Epithelial cell of proximal tubule (primary cell): ENCODE measurements at regions not wholly inside any gene's neighbourhood (a gene's known extent, or its start where the extent isn't known, plus 50 kb on each side); places are given as distances from the start of the nearest gene placed in this dataset.

ENCODE experiments used
- DNase-seq: peaks from one replicate; pipeline ENCODE4 v3.0.0-alpha.2; 2011; ENCODE audit warnings: low read depth
- H3K4me3 ChIP-seq: 2 replicates; pipeline ENCODE4 v1.5.1; 2011; ENCODE audit warnings: low read depth, mild to moderate bottlenecking, low read length
- TF ChIP-seq, protein P1 (sequence below): conservative IDR thresholded peaks from 2 replicates; pipeline ENCODE4 v1.5.1; 2012; ENCODE audit warnings: low read depth, mild to moderate bottlenecking, low read length

DNA sequence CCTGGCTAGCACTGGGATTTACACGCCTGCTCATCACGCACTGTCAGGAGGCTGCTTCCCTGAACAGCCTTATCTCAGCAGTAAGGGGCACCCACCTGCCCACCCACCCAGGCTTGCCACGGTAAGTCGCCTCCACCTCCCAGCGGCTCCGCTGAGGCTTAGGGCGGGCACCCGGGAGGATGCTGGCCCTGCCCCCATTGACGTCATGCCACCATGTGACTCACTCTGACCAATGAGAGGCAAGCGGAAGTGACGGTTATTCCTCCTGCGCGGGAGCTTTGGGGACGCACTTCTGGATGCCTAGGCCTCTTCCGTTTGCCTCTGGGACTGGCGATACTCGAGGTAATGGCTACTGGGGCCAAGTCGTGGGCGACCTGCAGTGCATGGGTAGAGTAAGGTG is 256.8 kb downstream of the QKI start:
- no peak for DNase-seq
- TF ChIP-seq, protein P1, sequence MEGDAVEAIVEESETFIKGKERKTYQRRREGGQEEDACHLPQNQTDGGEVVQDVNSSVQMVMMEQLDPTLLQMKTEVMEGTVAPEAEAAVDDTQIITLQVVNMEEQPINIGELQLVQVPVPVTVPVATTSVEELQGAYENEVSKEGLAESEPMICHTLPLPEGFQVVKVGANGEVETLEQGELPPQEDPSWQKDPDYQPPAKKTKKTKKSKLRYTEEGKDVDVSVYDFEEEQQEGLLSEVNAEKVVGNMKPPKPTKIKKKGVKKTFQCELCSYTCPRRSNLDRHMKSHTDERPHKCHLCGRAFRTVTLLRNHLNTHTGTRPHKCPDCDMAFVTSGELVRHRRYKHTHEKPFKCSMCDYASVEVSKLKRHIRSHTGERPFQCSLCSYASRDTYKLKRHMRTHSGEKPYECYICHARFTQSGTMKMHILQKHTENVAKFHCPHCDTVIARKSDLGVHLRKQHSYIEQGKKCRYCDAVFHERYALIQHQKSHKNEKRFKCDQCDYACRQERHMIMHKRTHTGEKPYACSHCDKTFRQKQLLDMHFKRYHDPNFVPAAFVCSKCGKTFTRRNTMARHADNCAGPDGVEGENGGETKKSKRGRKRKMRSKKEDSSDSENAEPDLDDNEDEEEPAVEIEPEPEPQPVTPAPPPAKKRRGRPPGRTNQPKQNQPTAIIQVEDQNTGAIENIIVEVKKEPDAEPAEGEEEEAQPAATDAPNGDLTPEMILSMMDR: no peak
- H3K4me3 ChIP-seq: no peak overlapping the region

DNA sequence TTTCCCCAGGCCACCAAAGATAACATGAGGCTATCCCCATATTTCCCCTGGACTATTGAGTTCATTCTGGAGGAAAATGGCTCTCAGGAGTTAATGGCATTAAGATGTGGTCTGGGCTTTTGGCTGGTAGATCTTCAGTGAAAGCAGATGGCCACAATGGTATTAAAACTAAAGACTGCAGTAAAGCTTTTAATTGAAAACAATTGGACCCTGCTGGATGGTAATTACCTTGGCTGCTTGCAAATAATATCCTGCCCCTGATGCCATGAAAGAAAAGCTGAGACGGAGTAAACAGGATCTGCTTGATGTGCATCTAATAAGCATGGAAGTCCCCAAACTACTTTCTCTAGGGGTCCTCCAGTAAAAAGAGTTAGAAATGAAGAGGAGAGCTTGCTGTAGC is 255.8 kb downstream of the QKI start:
- H3K4me3 ChIP-seq: no peak overlapping the region
- TF ChIP-seq, protein P1: no peak
- DNase-seq: no peak

DNA sequence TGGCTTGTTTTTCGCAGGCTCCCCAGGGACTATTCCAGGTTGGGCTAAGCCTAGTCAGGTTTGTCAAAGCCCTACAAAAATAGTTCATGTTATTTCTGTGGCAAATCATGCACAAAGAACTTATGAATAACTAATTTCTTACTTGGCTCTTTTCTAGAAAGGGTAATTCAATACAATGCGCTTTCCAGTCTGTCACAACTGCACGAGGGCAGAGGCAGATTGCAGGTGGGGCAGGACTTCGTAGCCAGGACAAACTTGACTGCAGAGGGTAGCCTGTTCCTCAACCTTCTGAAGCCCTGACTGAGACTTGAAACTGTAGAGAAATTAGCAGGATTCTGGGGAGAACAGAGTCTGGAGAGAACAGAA is 253.5 kb downstream of the QKI start:
- TF ChIP-seq, protein P1: no peak
- H3K4me3 ChIP-seq: no peak overlapping the region
- DNase-seq: no peak

DNA sequence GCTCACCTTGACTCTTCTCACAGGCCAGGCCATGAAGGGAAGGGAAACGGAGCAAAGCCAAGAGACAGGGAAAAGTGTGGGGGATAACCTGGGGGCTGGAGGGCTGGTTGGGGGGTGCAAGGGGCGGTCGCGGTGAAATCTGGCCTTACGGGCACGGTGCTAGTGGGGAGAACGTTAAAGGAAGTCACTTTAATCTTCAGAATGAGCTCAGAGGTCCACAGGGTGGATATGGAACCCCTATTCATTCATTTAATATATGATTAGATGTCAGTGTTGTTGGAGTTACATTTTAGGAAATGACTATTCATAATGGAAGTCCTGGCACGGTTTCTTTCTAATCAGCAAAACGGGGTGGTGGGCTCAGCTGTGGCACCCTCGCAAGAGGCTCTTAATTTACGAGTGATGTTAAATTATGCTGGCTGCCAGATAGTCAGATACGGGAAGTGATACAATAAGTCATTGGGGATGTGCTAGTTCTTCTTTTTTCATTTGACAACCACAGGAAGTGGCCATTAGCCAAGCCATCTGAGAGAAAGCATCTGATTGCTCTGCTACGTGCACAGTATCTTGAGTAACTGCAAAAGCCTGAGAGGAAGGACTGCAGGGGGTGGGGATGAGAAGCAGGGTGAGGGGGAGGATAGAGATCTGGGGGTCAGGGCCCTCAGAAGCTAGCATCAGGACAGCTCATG is 253.0 kb downstream of the QKI start:
- DNase-seq: no peak
- H3K4me3 ChIP-seq: no peak overlapping the region
- TF ChIP-seq, protein P1: no peak

DNA sequence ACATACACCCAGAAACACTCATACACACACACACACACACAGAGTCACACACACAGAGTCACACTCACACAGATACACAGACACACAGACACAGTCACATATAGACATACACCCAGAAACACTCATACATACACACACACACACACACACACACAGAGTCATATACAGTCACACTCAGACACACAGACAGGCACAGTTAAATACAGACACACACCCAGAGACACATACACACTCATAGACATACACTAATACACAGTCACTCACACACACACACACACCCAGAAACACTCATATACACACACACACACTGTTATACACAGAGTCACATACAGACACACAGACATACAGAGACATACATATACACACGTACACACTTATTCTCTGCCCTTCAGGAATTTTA is 250.9 kb downstream of the QKI start:
- H3K4me3 ChIP-seq: no peak overlapping the region
- DNase-seq: no peak
- TF ChIP-seq, protein P1: no peak

DNA sequence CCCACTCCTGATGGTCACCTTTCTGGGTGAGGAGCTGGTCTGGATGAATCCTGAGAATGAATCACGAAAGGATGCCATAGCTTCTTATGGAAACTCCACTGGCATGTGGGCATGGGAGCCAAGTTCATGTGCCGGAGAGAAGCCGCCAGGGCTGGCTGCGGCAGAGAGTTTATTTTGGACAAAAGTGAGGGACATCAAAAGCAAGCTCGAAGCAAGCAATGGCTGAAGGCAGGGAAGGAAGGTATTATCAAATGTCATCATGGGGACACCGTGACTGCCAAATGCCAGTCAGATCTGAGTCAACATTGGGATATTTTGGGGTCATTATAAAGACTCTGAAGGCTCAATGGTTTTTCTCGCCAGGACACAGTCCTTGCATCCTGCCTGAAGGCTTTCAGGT is 249.1 kb downstream of the QKI start:
- no peak for DNase-seq
- TF ChIP-seq, protein P1: no peak
- H3K4me3 ChIP-seq: no peak overlapping the region

DNA sequence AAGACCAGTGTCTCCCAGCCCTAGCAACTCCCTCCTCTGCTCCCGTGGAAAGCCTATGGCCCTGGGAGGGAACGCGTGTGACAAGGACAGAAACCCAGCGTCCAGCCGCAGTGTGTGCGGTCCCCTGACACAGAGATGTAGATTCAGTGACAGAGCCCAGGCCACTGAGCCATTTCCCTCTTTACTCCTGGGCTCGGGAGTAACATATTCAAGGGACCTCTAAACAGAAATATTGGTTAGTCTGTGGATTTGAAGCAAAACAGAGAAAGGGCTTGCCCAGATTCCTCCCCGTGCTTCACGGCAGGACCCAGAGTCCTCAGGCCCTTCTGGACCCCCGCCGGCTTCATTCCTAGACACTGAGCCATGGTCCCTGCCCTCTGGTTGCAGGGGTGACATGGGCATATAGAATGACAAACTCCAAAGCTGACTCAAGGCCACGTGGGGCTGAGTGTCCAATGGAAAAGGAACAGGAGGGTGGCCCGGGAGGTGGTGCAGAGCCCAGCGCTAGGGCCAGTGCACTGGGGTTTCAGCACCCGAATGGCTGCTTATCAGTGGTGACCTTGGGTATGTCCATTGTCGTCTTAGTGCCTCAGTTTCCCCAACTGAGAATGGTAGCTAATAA is 248.2 kb downstream of the QKI start:
- no peak for DNase-seq
- H3K4me3 ChIP-seq: no peak overlapping the region
- TF ChIP-seq, protein P1: no peak
